ENCODE measurements at regions not wholly inside any gene's neighbourhood (a gene's known extent, or its start where the extent isn't known, plus 50 kb on each side); places are given as distances from the start of the nearest gene placed in this dataset.

DNA sequence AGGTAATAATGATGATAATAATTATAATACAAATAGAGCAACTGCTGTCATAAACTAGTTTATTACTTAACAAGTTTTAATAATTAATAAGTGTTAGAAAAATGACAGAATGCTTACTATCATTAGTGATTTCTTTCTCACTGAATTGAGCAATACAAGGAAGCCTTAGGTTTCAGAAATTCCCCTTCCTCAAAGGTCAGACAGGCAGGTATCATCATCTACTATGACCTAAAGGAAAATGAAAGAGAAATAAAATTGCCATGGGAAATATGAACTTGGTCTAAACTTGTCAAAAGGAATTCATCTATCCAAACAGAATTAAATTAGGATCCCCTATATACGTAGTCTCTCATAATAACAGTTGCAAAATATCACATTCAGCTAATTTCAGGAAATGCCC, 56.3 kb upstream of the SLC7A11 start:
- H3K36me3 Mint-ChIP-seq (ENCODE audit: insufficient read depth): no peaks in the 10 kb centered on the region
- H3K27ac Mint-ChIP-seq: no peak overlapping the region
- no peaks in the 10 kb centered on the region for H3K4me1 Mint-ChIP-seq (ENCODE audit: low read depth in 2 of 2)
- H3K27me3 Mint-ChIP-seq: no peaks in the 10 kb centered on the region
- H3K4me3 Mint-ChIP-seq: no peak overlapping the region
- peaks cover 6 to 11% of the 10 kb centered on the region in 2 donors for H3K9me3 Mint-ChIP-seq
- DNase-seq: no peak
- no peak for ATAC-seq (replicated peaks)

DNA sequence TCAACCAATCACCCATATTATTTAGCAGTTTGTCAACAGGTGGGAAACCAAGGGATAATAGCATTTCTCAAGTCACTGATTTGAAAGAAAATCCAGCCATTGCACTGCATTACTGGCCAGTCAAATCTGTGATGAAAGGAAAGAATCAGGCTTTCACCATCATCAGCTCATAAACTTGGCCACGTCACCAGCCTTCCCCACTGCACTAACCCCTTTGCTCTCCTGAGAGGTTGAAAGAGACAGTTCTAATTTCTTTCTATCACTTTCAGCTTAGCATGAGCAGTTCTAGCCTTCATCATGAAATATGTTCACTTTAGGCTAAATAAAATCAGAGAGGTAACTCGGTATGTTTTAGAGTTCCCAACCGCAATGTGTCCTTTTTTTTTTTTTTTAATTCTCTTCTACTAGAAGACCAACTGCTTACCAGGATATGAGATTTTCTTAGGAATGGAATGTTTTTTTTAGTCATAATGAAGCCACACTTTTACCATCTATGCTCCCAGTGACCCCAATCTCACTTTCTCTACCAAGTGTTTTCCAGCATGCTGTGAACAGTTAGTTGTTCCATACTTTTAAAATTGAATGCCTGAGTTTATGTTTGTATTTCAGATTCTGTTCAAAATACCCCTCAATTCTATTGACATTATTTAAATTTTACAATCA, 55.7 kb upstream of the SLC7A11 start:
- DNase-seq: no peak
- no peak for ATAC-seq (replicated peaks)
- no peak overlapping the region for H3K4me3 Mint-ChIP-seq
- no peaks in the 10 kb centered on the region for H3K36me3 Mint-ChIP-seq (ENCODE audit: insufficient read depth)
- H3K9me3 Mint-ChIP-seq: peaks cover 6 to 11% of the 10 kb centered on the region in 2 donors
- no peaks in the 10 kb centered on the region for H3K4me1 Mint-ChIP-seq (ENCODE audit: low read depth in 2 of 2)
- H3K27ac Mint-ChIP-seq: no peak overlapping the region
- no peaks in the 10 kb centered on the region for H3K27me3 Mint-ChIP-seq

DNA sequence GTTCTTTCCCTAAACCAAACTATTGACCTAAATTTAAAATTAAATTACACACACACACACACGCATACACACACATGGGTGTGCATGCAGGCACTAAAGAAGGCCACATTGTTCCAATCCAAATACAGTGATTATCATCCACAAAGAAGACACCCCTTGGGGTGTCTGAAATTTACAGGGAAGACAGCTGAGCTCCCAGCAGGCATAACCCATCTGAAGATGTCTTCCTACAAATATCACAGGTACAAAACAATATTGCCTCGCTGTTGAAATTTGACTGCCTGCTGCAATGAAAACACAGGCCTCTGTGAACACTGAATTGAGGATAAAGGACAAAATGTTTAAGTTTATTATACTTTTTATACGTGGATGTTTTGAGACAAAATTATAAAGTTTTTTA, 50.2 kb upstream of the SLC7A11 start:
- Mint-ChIP-seq H3K9me3 (peaks cover 5 to 10% of the 10 kb centered on the region in 2 donors), H3K27ac (no peak overlapping the region), H3K36me3 (ENCODE audit: insufficient read depth) (no peaks in the 10 kb centered on the region), H3K4me1 (ENCODE audit: low read depth in 2 of 2) (no peaks in the 10 kb centered on the region), H3K27me3 (no peaks in the 10 kb centered on the region), H3K4me3 (no peak overlapping the region)
- no peak for ATAC-seq (replicated peaks)
- DNase-seq: no peak

All from effector memory CD8-positive, alpha-beta T cell (primary cell).